ENCODE measurements at regions not wholly inside any gene's neighbourhood (a gene's known extent, or its start where the extent isn't known, plus 50 kb on each side); places are given as distances from the start of the nearest gene placed in this dataset.

GRCh38 chr6:142500250-142500786, 198.5 kb downstream of the ADGRG6 start:
- DNase-seq = no peak

DNA sequence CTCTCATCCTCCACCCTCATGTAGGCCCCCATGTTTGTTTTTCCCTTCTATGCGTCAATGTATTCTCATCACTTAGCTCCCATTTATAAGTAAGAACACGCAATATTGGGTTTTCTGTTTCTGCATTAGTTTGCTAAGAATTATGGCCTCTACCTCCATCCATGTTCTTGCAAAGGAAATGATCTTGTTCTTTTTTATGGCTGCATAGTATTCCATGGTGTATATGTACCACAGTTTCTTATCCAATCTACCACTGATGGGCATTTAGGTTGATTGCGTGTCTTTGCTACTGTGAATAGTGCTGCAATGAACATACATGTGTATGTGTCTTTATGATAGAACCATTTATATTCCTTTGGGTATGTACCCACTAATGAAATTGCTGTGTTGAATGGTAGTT, 200.0 kb downstream of the ADGRG6 start:
- no peak for DNase-seq

- DNase-seq = no peak
Observed at GRCh38 chr6:142507065-142507464, 205.3 kb downstream of the ADGRG6 start.

GRCh38 chr6:142510211-142510610, 208.4 kb downstream of the ADGRG6 start:
- DNase-seq = no peak

- DNase-seq = no peak
Observed at GRCh38 chr6:142518126-142518525, 216.3 kb downstream of the ADGRG6 start.

DNA sequence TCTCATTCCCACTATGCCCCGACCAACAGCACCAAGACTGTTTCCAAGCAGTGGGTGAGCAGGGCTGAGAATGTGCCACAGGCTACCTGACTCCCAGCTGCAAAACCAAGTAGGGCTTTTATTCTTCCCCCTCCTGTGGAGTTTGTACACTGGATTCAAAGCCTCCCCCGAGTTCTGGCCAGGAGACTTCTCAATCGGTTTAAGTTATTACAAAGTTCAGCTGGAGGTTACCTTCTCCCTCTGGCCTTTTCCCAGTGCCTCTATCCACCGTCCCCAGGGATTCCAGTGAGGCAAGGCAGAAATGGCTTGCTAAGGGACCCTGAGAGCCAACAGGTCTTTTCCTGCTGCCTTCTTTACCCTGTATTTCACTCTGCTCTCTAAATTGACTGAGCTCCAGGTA, 217.0 kb downstream of the ADGRG6 start:
- no peak for DNase-seq

DNA sequence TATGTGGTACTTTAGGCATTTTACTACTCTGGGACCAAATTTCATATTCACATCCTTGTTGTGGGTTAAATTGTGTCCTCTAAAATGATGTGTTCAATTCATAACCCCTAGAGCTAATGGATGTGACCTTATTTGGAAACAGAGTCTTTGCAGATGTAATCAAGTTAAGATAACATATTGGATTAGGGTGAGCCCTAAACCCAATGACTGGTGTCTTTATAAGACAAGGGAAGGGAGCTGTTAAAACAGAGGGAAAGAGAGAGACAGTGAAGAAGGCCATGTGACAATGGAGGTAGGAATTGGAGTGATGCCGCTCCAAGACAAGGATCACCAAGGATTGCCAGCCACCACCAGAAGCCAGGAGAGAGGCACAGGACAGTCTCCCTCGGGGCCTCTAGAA, 220.0 kb downstream of the ADGRG6 start:
- DNase-seq = no peak

GRCh38 chr6:142523515-142524375, 221.9 kb downstream of the ADGRG6 start:
- no peak for DNase-seq

GRCh38 chr6:142530566-142530965, 228.8 kb downstream of the ADGRG6 start:
- DNase-seq = no peak

- peak; percentile 79 for DNase-seq
Observed at GRCh38 chr6:142531727-142532126, 229.9 kb downstream of the ADGRG6 start.

DNA sequence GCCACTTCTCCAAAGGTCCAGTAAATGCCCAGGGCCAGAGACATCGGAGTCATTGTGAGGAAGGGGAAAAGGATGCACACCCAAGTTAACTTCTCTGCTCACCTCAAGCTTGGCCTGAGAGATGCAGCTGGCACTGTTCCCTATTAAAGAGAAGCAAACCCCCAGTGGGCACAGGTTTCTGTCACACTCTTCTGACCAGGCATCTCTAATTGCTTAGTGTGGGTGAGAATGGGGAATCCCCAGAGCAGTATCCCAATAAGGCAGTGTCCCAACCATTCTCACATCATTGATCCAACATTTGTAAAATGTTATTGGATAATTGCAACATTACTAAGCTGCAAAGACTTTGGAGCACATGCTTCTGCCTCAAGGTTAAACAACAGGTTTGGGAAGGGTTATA, 232.3 kb downstream of the ADGRG6 start:
- DNase-seq = no peak

- DNase-seq = no peak
Observed at GRCh38 chr6:142534484-142534883, 232.7 kb downstream of the ADGRG6 start.

DNA sequence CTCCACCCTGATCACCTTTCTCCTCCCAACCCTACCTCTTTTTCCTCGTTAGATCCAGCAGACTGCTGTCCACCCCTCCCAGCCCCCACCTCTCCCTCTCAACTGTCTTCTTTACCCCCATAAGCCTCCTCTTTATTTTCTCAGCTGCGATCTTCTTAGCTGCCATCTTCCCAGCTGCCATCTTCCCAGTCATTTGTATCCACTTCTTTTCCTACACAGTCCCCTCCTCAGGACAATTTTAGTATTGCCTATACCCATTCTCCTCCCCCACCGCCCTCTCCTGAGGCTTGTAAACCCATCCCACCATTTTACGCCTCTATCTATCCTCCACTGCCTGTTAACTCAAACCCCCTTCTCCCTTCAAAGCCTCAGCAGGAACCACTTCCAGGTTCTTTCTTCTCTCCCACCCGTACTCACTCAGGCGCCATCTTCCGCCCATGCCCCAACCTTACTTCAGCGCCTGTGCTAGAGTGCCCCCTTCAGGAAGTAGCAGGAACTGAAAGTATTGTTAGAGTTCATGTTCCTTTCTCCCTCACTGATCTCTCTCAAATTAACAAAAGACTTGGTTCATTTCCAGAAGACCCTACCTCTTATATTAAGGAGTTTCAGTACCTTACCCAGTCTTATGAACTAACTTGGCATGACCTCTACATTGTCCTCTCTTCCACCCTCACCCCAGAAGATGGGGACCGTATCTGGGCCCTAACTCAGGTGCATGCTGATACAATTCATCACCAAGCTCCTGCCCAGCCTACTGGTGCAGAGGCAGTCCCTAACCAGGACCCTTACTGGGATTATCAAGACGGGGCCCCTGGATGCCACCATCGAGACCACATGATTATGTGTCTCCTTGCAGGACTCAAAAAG, 236.0 kb downstream of the ADGRG6 start:
- DNase-seq = peak; percentile 47

DNA sequence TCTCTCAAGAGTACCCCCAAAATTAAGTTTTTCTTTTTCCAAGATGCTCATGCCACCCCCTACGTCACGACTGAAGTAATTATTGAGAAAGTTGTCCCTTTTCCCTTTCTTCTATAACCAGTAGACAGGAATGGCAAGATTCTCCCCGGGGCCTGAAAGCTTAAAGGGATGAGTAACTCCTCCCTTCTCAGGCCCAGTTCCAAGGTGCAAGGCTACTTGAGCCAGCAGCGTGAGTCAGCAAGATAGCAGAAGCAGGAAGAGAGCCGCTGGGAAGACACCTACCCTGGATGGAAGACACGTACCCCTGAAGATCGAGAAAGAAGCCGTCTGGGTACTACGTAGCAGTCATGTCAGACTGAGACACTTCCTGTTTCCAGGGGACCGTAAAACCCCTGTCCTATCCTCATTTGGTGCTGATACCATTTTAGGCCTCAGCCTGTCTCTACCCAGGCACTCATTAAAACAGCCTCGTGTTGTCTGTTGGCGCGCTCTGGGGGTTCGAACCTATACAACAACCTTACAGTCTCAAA, 241.0 kb downstream of the ADGRG6 start:
- DNase-seq = peak; percentile 94

DNA sequence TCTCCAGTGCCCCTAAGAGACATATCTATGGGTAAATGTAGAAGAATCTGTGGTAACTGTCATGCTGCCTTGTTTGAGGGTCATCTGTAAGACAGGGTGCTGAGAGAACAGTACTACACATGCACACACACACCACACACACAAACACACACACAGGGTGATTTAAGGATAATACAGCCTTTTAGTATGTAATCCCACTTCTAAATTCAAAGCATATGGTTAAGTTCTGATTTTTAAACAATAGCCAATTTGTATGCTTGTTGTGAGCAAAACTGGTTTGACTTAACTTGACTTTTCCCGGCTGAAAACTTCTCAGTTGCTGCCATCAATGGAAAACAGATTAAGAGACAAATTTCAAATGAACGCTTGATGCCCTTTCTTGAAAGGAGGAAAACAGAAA, 241.8 kb downstream of the ADGRG6 start:
- no peak for DNase-seq

DNA sequence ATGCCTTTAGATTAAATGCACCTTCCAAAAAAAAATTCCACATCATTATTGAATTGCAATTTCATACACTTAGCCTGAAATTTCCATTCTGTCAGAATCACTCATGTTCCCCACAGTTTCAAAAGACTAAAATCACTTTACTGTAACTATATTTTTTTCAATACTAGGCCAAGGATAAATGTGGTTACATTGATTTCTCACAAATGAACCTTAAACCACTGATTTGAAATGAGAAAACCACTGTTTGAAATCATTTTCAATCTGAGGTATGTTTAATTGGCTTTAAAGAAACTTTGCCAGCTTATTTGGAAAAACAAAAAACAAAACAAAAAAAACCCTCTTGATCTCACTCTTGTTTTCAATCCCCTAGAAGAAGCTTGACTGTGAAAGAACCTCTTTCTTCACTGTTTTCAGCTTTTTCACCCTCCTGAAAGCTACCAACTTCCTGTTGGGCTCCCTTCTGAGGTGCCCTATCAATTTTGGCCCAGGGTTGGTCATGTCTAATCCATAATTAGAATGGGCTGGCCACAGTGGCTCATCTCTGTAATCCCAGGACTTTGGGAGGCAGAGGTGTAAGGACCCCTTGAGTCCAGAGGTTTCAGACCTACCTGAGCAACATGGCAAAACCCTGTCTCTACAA, 242.5 kb downstream of the ADGRG6 start:
- no peak for DNase-seq

DNA sequence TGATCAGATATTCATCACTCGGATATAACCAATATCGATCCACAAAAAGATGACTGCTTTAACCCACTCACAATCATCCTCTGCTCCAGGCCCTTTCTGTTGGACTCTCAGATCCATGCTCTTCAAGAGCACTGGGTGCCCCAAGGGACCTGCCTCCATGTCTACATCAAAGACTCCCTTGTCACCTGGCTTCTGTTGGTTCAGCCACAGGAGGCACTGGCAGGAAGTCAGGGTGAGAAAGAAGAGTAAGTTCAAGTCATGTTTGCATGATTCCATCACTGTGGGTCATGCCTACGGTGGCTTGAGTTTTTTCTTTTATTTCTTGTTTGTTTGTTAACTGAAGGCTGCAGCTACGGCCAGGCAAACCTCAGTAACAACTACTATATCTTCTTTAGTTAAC, 243.3 kb downstream of the ADGRG6 start:
- no peak for DNase-seq

DNA sequence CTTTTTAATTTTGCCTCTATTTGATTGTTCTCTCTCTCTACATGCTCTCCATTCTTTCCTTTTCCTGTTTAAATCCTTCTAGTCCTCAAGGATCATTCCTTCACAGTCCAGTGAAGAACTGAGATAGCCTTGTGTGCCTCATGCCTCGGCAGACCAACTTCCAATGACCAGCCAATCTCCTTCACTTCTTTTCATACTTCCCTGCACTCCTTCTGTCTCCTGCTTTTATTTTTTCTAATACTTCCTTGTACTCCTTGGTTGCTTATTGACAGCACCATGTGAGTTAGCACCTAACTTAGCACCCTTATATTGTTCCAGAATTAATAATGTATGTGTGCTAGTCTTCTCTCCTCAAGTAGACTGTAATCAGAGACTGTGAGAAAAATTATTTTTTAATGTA, 246.8 kb downstream of the ADGRG6 start:
- DNase-seq = no peak

DNA sequence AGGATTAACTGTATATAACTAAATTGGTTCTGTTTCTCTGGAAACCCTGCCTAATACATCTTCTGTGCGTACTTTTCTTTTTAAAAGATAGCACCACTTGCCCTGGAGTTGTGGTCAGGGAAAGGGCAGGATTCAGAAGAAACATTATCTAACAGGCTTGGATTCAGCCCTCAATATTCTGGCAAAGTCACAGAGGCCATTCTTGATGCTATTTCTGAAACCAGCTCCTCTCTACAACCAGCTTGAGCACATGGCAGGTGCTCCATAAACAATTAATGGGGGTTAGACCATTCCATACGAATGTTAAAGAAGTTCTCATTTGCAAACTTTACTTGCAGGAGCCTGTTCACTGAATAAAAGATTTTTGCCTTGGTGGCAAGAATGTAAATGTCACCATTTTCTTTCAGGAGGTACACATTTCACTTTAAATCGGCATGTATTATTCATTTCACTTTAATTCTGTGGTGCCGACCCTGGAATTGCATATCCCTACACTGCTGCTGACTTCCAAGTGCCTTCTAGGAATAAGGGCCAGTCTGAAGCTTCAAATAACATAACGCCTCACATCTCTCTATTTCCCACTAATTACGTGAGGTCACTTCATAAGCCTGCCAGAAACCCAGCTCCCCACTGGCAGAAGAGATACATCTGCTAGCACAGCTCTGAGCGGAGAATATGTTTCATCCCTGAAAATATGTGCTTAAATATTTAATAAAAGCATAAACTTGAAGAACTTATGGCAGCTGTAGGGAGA, 248.7 kb downstream of the ADGRG6 start:
- DNase-seq = no peak

GRCh38 chr6:142551274-142551811, 249.5 kb downstream of the ADGRG6 start:
- DNase-seq = no peak

- no peak for DNase-seq
Observed at GRCh38 chr6:142558786-142559185, 257.0 kb downstream of the ADGRG6 start.
